ENCODE measurements at regions not wholly inside any gene's neighbourhood (a gene's known extent, or its start where the extent isn't known, plus 50 kb on each side); places are given as distances from the start of the nearest gene placed in this dataset.

DNA sequence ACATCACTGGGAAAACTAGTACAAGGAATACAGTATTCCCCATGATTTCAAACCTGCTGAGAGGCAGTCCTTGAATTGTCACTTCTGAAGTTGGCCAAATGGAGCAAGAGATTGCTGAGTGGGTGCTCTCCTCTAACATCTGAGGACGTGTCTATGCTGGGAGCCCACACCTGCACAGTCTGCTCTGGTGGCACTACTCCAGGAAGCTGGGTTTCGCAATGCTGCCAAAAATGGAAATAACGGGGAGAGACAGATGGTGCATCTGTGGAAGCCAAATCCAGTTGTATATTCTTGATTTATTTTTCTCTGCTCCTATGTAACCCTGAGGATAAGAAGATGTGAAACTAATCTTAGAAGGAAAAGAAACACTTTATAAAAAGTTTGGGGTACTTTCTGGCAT lies 240.1 kb upstream of the CTSO start:
- TF ChIP-seq POLR2A (IDR thresholded peaks at IDR 0.05): no peak
- TF ChIP-seq, protein P1, sequence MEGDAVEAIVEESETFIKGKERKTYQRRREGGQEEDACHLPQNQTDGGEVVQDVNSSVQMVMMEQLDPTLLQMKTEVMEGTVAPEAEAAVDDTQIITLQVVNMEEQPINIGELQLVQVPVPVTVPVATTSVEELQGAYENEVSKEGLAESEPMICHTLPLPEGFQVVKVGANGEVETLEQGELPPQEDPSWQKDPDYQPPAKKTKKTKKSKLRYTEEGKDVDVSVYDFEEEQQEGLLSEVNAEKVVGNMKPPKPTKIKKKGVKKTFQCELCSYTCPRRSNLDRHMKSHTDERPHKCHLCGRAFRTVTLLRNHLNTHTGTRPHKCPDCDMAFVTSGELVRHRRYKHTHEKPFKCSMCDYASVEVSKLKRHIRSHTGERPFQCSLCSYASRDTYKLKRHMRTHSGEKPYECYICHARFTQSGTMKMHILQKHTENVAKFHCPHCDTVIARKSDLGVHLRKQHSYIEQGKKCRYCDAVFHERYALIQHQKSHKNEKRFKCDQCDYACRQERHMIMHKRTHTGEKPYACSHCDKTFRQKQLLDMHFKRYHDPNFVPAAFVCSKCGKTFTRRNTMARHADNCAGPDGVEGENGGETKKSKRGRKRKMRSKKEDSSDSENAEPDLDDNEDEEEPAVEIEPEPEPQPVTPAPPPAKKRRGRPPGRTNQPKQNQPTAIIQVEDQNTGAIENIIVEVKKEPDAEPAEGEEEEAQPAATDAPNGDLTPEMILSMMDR (IDR thresholded peaks at IDR 0.05): no peak
